ENCODE measurements at regions not wholly inside any gene's neighbourhood (a gene's known extent, or its start where the extent isn't known, plus 50 kb on each side); places are given as distances from the start of the nearest gene placed in this dataset.

DNA sequence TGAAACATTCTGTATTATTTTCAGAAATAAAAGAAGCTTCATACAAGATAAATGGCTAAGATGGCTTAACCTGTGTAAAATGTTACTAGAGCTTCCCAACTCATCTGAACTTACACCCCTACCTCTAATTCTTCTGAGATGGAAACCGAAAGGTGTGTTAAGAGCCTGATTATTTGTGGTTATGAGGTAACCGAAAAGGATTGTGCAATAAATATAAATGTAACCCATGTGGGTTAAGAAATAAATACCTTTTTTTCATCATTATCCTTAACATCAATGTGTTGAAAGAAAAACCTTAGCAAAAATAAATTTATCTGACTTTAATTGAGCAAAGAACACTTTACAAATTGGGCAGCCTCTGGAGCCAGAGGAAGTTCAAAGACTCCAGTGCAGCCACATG lies 961.8 kb upstream of the SPRY2 start:
- ATAC-seq = no peak

DNA sequence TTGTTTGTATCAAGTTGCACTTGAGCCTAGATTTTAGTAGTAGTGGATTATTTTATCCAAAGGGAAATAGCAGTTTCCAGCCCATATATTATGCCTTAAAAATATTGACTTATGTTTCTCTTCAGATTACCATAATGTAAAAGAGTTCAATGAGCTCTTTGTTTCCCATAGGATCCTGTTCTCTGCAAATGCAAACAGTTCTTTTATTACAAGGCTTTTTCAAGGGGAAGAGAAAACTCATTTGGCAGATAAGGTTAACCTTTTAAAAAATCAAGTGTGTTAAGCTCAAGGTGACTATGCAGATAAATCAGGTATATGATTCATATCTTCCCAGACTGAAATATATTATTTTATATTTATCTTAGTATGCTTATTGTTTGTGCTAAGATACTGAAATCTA lies 961.2 kb upstream of the SPRY2 start:
- Histone ChIP-seq H3K4me3 (no peak overlapping the region), H3K36me3 (ENCODE audit: low read depth) (no peaks in the 10 kb centered on the region), H3K9me3 (no peaks in the 10 kb centered on the region), H3K4me1 (ENCODE audit: low read depth) (peaks cover 2% of the 10 kb centered on the region)
- TF ChIP-seq, protein P1, sequence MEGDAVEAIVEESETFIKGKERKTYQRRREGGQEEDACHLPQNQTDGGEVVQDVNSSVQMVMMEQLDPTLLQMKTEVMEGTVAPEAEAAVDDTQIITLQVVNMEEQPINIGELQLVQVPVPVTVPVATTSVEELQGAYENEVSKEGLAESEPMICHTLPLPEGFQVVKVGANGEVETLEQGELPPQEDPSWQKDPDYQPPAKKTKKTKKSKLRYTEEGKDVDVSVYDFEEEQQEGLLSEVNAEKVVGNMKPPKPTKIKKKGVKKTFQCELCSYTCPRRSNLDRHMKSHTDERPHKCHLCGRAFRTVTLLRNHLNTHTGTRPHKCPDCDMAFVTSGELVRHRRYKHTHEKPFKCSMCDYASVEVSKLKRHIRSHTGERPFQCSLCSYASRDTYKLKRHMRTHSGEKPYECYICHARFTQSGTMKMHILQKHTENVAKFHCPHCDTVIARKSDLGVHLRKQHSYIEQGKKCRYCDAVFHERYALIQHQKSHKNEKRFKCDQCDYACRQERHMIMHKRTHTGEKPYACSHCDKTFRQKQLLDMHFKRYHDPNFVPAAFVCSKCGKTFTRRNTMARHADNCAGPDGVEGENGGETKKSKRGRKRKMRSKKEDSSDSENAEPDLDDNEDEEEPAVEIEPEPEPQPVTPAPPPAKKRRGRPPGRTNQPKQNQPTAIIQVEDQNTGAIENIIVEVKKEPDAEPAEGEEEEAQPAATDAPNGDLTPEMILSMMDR (IDR thresholded peaks at IDR 0.05) = no peak
- intact Hi-C loops (cut with DNase I, micrococcal nuclease) = no loop called here
- ATAC-seq = peak; percentile 81
- DNase-seq = no peak

More for the DNA sequence above, 961.8 kb upstream of the SPRY2 start:
- Histone ChIP-seq H3K4me3 (no peak overlapping the region), H3K9me3 (no peaks in the 10 kb centered on the region), H3K4me1 (ENCODE audit: low read depth) (peaks cover 2% of the 10 kb centered on the region), H3K36me3 (ENCODE audit: low read depth) (no peaks in the 10 kb centered on the region)
- TF ChIP-seq, protein P1 (IDR thresholded peaks at IDR 0.05) = no peak
- intact Hi-C loops (cut with DNase I, micrococcal nuclease) = no loop called here
- no peak for DNase-seq

DNA sequence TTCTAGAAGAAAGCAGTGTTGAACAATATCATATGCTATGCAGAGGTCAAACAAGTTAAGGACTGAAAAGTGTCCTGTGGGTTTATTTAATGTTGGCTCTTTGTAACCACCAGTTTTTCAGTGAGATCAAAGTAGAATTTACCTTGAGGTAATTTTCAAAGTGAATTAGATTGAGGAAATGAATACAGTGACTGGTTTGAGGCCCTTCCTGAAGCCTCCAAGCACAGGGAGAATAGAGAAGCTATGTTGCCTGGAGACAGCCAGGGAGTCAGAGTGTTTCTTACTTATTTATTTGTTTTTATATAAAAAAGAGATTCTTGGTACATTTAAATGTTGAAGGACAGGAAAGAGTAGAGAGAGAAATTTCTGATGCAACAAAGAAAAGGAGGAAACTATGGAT lies 954.3 kb upstream of the SPRY2 start:
- Histone ChIP-seq H3K4me3 (no peak overlapping the region), H3K4me1 (ENCODE audit: low read depth) (no peaks in the 10 kb centered on the region), H3K9me3 (no peaks in the 10 kb centered on the region), H3K36me3 (ENCODE audit: low read depth) (no peaks in the 10 kb centered on the region)
- TF ChIP-seq, protein P1 (IDR thresholded peaks at IDR 0.05) = no peak
- intact Hi-C loops (cut with DNase I, micrococcal nuclease) = no loop called here
- ATAC-seq (peak; percentile 62), DNase-seq (no peak)

DNA sequence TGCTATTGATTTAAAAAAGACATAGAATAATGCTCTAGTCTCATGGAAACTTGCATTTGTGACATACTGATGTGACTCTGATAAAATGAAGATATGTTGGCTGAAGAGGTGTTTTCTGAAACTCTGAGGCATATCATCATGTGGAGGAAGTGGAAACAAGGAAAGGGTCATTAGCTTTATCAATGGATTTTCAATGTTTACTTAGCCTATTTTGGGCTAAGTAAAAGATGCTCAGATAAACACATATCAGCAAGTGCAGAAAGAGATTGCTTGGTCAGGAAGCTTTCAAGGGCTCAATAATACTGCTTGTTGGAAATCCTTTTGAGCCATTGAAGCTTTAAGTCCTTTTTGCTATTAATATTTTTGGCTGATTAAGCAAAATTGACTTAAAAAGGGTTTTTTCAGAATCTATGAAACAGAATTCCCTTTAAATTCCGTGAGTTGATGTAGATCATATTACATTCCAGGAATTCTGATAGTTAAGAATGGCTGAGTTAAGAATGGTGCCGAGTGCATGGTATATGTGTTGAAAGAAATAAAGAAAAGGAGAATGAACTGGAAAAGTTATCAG lies 952.8 kb upstream of the SPRY2 start:
- TF ChIP-seq, protein P1 (IDR thresholded peaks at IDR 0.05) = no peak
- Histone ChIP-seq H3K9me3 (no peaks in the 10 kb centered on the region), H3K36me3 (ENCODE audit: low read depth) (no peaks in the 10 kb centered on the region), H3K4me1 (ENCODE audit: low read depth) (no peaks in the 10 kb centered on the region), H3K4me3 (no peak overlapping the region)
- ATAC-seq = no peak
- DNase-seq = no peak
- intact Hi-C loops (cut with DNase I, micrococcal nuclease) = no loop called here

DNA sequence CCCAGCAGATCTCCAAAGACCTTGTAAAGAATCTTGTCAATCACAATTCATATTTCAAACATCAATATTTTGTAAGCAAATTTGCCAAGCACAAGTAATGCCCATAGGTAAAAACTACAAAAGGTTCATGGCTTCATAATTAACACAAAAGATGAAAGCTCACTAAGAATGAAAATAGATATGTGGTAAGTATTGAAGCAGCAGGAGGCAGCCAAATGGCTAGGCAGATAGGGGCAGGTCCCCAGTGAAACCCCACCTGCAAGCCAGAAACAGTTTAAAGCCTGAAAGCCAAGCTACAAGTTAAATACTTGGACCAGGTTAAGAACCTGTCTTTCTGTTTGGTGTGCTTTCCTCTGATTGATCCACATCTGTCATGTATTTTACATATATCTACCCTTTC lies 942.6 kb upstream of the SPRY2 start:
- no peak for DNase-seq
- H3K4me1 ChIP-seq (ENCODE audit: low read depth) = no peaks in the 10 kb centered on the region
- peaks cover 4% of the 10 kb centered on the region for H3K9me3 ChIP-seq
- ATAC-seq = no peak
- intact Hi-C loops (cut with DNase I, micrococcal nuclease) = no loop called here
- H3K4me3 ChIP-seq = no peak overlapping the region
- TF ChIP-seq, protein P1 (IDR thresholded peaks at IDR 0.05) = no peak
- H3K36me3 ChIP-seq (ENCODE audit: low read depth) = no peaks in the 10 kb centered on the region

DNA sequence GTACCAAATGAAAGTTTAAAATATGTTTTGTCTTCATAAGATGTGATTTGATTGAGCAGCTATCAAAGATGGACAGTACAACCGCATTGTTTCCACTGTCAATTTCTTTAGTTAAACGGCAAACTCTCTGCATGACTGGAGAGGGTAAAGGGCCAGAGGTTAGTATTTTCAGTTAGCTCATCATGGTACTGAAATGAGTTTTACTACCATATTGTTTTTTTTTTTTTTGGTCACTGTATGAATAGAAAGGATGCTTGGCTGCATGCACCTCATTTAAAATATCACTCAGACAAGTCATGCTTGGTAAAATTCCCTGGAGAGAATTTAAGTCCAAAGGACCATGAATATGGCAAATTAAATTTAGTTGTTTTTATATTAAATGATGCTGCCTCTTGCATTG lies 942.1 kb upstream of the SPRY2 start:
- Histone ChIP-seq H3K4me1 (ENCODE audit: low read depth) (no peaks in the 10 kb centered on the region), H3K4me3 (no peak overlapping the region), H3K36me3 (ENCODE audit: low read depth) (no peaks in the 10 kb centered on the region), H3K9me3 (peaks cover 4% of the 10 kb centered on the region)
- intact Hi-C loops (cut with DNase I, micrococcal nuclease) = no loop called here
- ATAC-seq (no peak), DNase-seq (no peak)
- TF ChIP-seq, protein P1 (IDR thresholded peaks at IDR 0.05) = no peak

Measured in mucosa of descending colon (tissue), 3 donors.